ENCODE measurements at regions not wholly inside any gene's neighbourhood (a gene's known extent, or its start where the extent isn't known, plus 50 kb on each side); places are given as distances from the start of the nearest gene placed in this dataset.

DNA sequence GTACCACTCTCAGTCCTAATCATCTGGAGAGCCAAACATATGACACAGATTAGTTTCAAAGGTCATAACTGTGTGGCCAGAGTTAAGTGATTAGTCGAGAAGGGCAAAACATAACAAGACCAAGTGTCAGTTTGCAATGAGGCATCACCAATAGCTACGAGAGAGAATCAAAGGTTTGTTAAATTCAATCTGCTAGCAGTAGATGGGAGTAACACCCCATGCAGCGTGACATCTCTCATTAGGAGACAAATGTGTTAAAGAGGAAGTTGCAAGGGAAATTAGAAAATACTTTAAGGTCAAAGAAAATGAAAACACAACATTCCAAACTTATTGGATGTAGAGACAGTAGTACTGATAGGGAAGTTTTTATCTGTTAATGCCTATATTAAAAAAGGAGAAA is 135.7 kb upstream of the SYT10 start:
- peaks cover 0 to 16% of the 10 kb centered on the region in 2 donors for H3K9me3 ChIP-seq (replicated peaks in 1 of 2; ENCODE audit: control insufficient read depth in 2 of 2, insufficient read depth in 1 of 2, low read depth in 1 of 2, low read length in 2 of 2)
- no peak overlapping the region for H2BK5ac ChIP-seq (ENCODE audit: low read length)
- H3K79me1 ChIP-seq (ENCODE audit: low read depth, low read length) = no peaks in the 10 kb centered on the region
- no CpG with 5 or more reads among the region's 3 CpGs for WGBS, 2 donors (ENCODE audit: extremely low coverage in 2 of 2, insufficient read length in 2 of 2, insufficient replicate concordance in 1 of 2)
- no peak overlapping the region for H2BK120ac ChIP-seq (ENCODE audit: low read depth, low read length)
- no peak overlapping the region for H3K27ac ChIP-seq (replicated peaks; ENCODE audit: low read length)
- H3K18ac ChIP-seq (ENCODE audit: low read length) = no peak overlapping the region
- H4K91ac ChIP-seq (ENCODE audit: low read depth, low read length, poor library complexity) = no peak overlapping the region
- H3K4me3 ChIP-seq (ENCODE audit: low read length in 2 of 2) = no peak overlapping the region
- no peak overlapping the region for H3K9ac ChIP-seq (ENCODE audit: low read depth, low read length, poor library complexity)
- no peak overlapping the region for H4K8ac ChIP-seq (ENCODE audit: low read depth, low read length)
- H3K14ac ChIP-seq (ENCODE audit: low read length) = no peak overlapping the region
- H2AK5ac ChIP-seq (ENCODE audit: low read depth, low read length) = no peak overlapping the region
- no peaks in the 10 kb centered on the region for H3K36me3 ChIP-seq (replicated peaks in 1 of 2; ENCODE audit: control insufficient read depth in 2 of 2, insufficient read depth in 2 of 2, low read length in 2 of 2)
- H3K4me1 ChIP-seq (ENCODE audit: control insufficient read depth in 2 of 2, insufficient read depth in 1 of 2, low read depth in 1 of 2, low read length in 2 of 2) = no peaks in the 10 kb centered on the region
- H2AFZ ChIP-seq (ENCODE audit: low read length) = no peak overlapping the region
- H3K27me3 ChIP-seq (ENCODE audit: control insufficient read depth in 3 of 3, insufficient read depth in 3 of 3, low read depth in 1 of 3, low read length in 3 of 3) = no peaks in the 10 kb centered on the region
- H3K4ac ChIP-seq (ENCODE audit: low read length) = no peak overlapping the region
- no peak overlapping the region for H2BK15ac ChIP-seq (ENCODE audit: low read length)
- H3K23ac ChIP-seq (ENCODE audit: low read depth, low read length, poor library complexity) = no peak overlapping the region
- H3K4me2 ChIP-seq (ENCODE audit: insufficient read depth, low read length, poor library complexity, severe bottlenecking) = no peak overlapping the region
- H2BK12ac ChIP-seq (ENCODE audit: low read length) = no peak overlapping the region
- no peak for DNase-seq (ENCODE audit: low spot score)

DNA sequence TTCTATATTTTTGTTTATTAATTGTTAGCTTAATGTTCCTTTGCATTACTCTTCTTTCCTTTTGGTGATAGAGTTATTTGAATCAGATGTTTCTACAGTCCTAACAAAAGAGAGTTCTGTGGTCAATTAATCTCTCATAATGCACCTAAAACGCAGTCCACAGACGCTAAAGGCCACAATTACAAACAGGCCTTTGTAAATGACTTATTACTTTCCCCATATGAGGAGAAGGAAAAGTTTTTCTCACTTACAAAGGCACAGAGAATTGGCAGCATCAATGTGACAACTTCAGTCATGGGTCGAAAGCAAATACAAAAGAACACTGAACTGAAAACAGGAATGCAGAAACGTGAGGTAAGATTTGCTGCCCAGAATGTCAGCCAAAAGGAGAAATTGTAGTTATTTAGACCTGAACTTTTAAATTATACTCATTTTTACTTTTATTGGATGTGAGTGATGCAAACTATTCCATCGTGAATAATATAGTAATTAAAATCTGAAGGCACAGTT is 142.0 kb upstream of the SYT10 start:
- no peak overlapping the region for H3K23ac ChIP-seq (ENCODE audit: low read depth, low read length, poor library complexity)
- no peak overlapping the region for H4K91ac ChIP-seq (ENCODE audit: low read depth, low read length, poor library complexity)
- H4K8ac ChIP-seq (ENCODE audit: low read depth, low read length) = no peak overlapping the region
- peaks cover 0 to 24% of the 10 kb centered on the region in 2 donors for H3K4me1 ChIP-seq (ENCODE audit: control insufficient read depth in 2 of 2, insufficient read depth in 1 of 2, low read depth in 1 of 2, low read length in 2 of 2)
- H2AFZ ChIP-seq (ENCODE audit: low read length) = peak overlapping the region; percentile 50
- no peaks in the 10 kb centered on the region for H3K36me3 ChIP-seq (replicated peaks in 1 of 2; ENCODE audit: control insufficient read depth in 2 of 2, insufficient read depth in 2 of 2, low read length in 2 of 2)
- no peak overlapping the region for H3K14ac ChIP-seq (ENCODE audit: low read length)
- no peak for DNase-seq (ENCODE audit: low spot score)
- no peak overlapping the region for H3K4me3 ChIP-seq (ENCODE audit: low read length in 2 of 2)
- H2BK5ac ChIP-seq (ENCODE audit: low read length) = no peak overlapping the region
- no peak overlapping the region for H2BK120ac ChIP-seq (ENCODE audit: low read depth, low read length)
- H3K79me1 ChIP-seq (ENCODE audit: low read depth, low read length) = no peaks in the 10 kb centered on the region
- no peak overlapping the region for H3K4me2 ChIP-seq (ENCODE audit: insufficient read depth, low read length, poor library complexity, severe bottlenecking)
- H3K27me3 ChIP-seq (ENCODE audit: control insufficient read depth in 3 of 3, insufficient read depth in 3 of 3, low read depth in 1 of 3, low read length in 3 of 3) = no peaks in the 10 kb centered on the region
- no peak overlapping the region for H2AK5ac ChIP-seq (ENCODE audit: low read depth, low read length)
- WGBS, 2 donors (ENCODE audit: extremely low coverage in 2 of 2, insufficient read length in 2 of 2, insufficient replicate concordance in 1 of 2) = no CpG with 5 or more reads among the region's 5 CpGs
- peaks cover 0 to 16% of the 10 kb centered on the region in 2 donors for H3K9me3 ChIP-seq (replicated peaks in 1 of 2; ENCODE audit: control insufficient read depth in 2 of 2, insufficient read depth in 1 of 2, low read depth in 1 of 2, low read length in 2 of 2)
- no peak overlapping the region for H3K4ac ChIP-seq (ENCODE audit: low read length)
- no peak overlapping the region for H2BK15ac ChIP-seq (ENCODE audit: low read length)
- no peak overlapping the region for H3K9ac ChIP-seq (ENCODE audit: low read depth, low read length, poor library complexity)
- no peak overlapping the region for H3K18ac ChIP-seq (ENCODE audit: low read length)
- H2BK12ac ChIP-seq (ENCODE audit: low read length) = no peak overlapping the region
- no peak overlapping the region for H3K27ac ChIP-seq (replicated peaks; ENCODE audit: low read length)

DNA sequence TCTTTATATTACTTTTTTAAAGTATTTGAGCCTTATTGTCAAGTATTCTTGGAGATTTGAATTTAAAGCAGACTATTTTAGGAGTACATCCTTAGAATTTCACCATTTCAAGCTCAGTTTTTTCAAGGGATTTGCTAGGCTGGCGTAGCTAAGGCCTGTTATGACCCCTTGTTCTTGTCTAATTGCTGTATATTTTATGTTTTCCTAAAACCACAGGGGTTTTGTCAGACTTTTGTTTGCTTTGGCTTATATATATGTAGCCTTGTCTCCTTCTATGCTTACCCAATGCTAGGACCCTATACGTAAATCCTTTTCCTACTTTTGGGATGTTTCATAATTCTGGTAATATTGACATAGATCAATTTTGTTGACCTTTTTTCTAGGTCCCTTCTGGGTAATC is 147.0 kb upstream of the SYT10 start:
- Histone ChIP-seq H3K4ac (ENCODE audit: low read length) (no peak overlapping the region), H3K4me1 (ENCODE audit: control insufficient read depth in 2 of 2, insufficient read depth in 1 of 2, low read depth in 1 of 2, low read length in 2 of 2) (peaks cover 16 to 51% of the 10 kb centered on the region in 2 donors), H2AFZ (ENCODE audit: low read length) (no peak overlapping the region), H3K4me2 (ENCODE audit: insufficient read depth, low read length, poor library complexity, severe bottlenecking) (no peak overlapping the region), H4K91ac (ENCODE audit: low read depth, low read length, poor library complexity) (no peak overlapping the region), H2BK12ac (ENCODE audit: low read length) (no peak overlapping the region), H3K9me3 (replicated peaks in 1 of 2; ENCODE audit: control insufficient read depth in 2 of 2, insufficient read depth in 1 of 2, low read depth in 1 of 2, low read length in 2 of 2) (peaks cover 0 to 4% of the 10 kb centered on the region in 2 donors), H3K36me3 (replicated peaks in 1 of 2; ENCODE audit: control insufficient read depth in 2 of 2, insufficient read depth in 2 of 2, low read length in 2 of 2) (no peaks in the 10 kb centered on the region), H3K9ac (ENCODE audit: low read depth, low read length, poor library complexity) (no peak overlapping the region), H2AK5ac (ENCODE audit: low read depth, low read length) (no peak overlapping the region), H2BK15ac (ENCODE audit: low read length) (no peak overlapping the region), H3K14ac (ENCODE audit: low read length) (no peak overlapping the region), H2BK5ac (ENCODE audit: low read length) (no peak overlapping the region), H3K18ac (ENCODE audit: low read length) (no peak overlapping the region), H3K23ac (ENCODE audit: low read depth, low read length, poor library complexity) (no peak overlapping the region), H2BK120ac (ENCODE audit: low read depth, low read length) (no peak overlapping the region), H3K4me3 (ENCODE audit: low read length in 2 of 2) (no peak overlapping the region), H3K79me1 (ENCODE audit: low read depth, low read length) (no peaks in the 10 kb centered on the region), H3K27ac (replicated peaks; ENCODE audit: low read length) (no peak overlapping the region), H3K27me3 (ENCODE audit: control insufficient read depth in 3 of 3, insufficient read depth in 3 of 3, low read depth in 1 of 3, low read length in 3 of 3) (no peaks in the 10 kb centered on the region), H4K8ac (ENCODE audit: low read depth, low read length) (no peak overlapping the region)
- no CpG with 5 or more reads among the region's 2 CpGs for WGBS, 2 donors (ENCODE audit: extremely low coverage in 2 of 2, insufficient read length in 2 of 2, insufficient replicate concordance in 1 of 2)
- no peak for DNase-seq (ENCODE audit: low spot score)

DNA sequence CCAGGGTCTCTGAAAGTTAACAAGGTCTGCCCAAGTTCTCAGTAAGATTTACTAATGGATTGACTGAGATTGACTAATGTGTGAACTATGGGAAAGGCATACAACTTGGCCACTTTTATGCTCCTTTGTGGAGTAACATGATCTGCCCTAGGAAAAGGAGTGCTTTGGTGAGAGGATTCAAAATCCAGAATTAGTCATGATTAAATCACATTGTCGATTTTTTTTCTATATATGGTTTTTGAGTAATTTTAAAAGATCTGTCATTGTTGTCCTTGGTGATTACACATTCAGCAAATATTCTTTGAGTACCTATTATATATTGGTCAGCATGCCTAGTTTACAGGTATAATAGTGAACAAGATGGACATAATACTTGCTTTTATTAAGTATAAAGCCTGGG is 147.7 kb upstream of the SYT10 start:
- Histone ChIP-seq H2AFZ (ENCODE audit: low read length) (no peak overlapping the region), H2AK5ac (ENCODE audit: low read depth, low read length) (no peak overlapping the region), H3K79me1 (ENCODE audit: low read depth, low read length) (no peaks in the 10 kb centered on the region), H3K4me1 (ENCODE audit: control insufficient read depth in 2 of 2, insufficient read depth in 1 of 2, low read depth in 1 of 2, low read length in 2 of 2) (peaks cover 16 to 43% of the 10 kb centered on the region in 2 donors), H3K9ac (ENCODE audit: low read depth, low read length, poor library complexity) (no peak overlapping the region), H3K27ac (replicated peaks; ENCODE audit: low read length) (no peak overlapping the region), H3K36me3 (replicated peaks in 1 of 2; ENCODE audit: control insufficient read depth in 2 of 2, insufficient read depth in 2 of 2, low read length in 2 of 2) (no peaks in the 10 kb centered on the region), H3K23ac (ENCODE audit: low read depth, low read length, poor library complexity) (no peak overlapping the region), H3K27me3 (ENCODE audit: control insufficient read depth in 3 of 3, insufficient read depth in 3 of 3, low read depth in 1 of 3, low read length in 3 of 3) (no peaks in the 10 kb centered on the region), H3K4me3 (ENCODE audit: low read length in 2 of 2) (no peak overlapping the region), H4K8ac (ENCODE audit: low read depth, low read length) (no peak overlapping the region), H3K4ac (ENCODE audit: low read length) (no peak overlapping the region), H2BK15ac (ENCODE audit: low read length) (no peak overlapping the region), H3K14ac (ENCODE audit: low read length) (no peak overlapping the region), H4K91ac (ENCODE audit: low read depth, low read length, poor library complexity) (no peak overlapping the region), H2BK12ac (ENCODE audit: low read length) (no peak overlapping the region), H3K9me3 (replicated peaks in 1 of 2; ENCODE audit: control insufficient read depth in 2 of 2, insufficient read depth in 1 of 2, low read depth in 1 of 2, low read length in 2 of 2) (peaks cover 0 to 4% of the 10 kb centered on the region in 2 donors), H3K18ac (ENCODE audit: low read length) (no peak overlapping the region), H3K4me2 (ENCODE audit: insufficient read depth, low read length, poor library complexity, severe bottlenecking) (no peak overlapping the region), H2BK120ac (ENCODE audit: low read depth, low read length) (no peak overlapping the region), H2BK5ac (ENCODE audit: low read length) (no peak overlapping the region)
- no CpG with 5 or more reads among the region's 1 CpG for WGBS, 2 donors (ENCODE audit: extremely low coverage in 2 of 2, insufficient read length in 2 of 2, insufficient replicate concordance in 1 of 2)
- DNase-seq (ENCODE audit: low spot score) = no peak

Data from neuronal stem cell (in vitro differentiated cells).